GM23338 (cell line): ENCODE measurements at regions not wholly inside any gene's neighbourhood (a gene's known extent, or its start where the extent isn't known, plus 50 kb on each side); places are given as distances from the start of the nearest gene placed in this dataset.

Experiments
- ATAC-seq: fragments of 200-7000 bp; cut with Tn5 transposase; 3 replicates; pipeline ENCODE4 v1.9.1; 2020
- DNase-seq: peaks from one replicate; pipeline ENCODE4 v3.0.0-alpha.2; 2015; ENCODE audit warnings: low spot score
- H2AFZ ChIP-seq: fragments of 200-600 bp; sonication (generic); 2 replicates; pipeline ENCODE4 v1.8.0; 2016; ENCODE audit warnings: antibody characterized with exemption, mild to moderate bottlenecking, moderate library complexity
- H3F3A ChIP-seq: fragments of 200-600 bp; sonication (generic); replicated peaks from 2 replicates; pipeline ENCODE4 v1.8.0; 2017; ENCODE audit warnings: antibody characterized with exemption, mixed run types, low read depth
- H3K27ac ChIP-seq: fragments of 200-600 bp; sonication (generic); 2 replicates; pipeline ENCODE4 v1.6.1; 2016; ENCODE audit warnings: low read depth
- H3K27me3 ChIP-seq: fragments of 200-600 bp; sonication (generic); 2 replicates; pipeline ENCODE4 v1.8.0; 2016; ENCODE audit warnings: mild to moderate bottlenecking, mixed run types, moderate library complexity; ENCODE audit not compliant: insufficient read depth
- H3K36me3 ChIP-seq: fragments of 200-600 bp; sonication (generic); 2 replicates; pipeline ENCODE4 v1.8.0; 2016; ENCODE audit warnings: mild to moderate bottlenecking; ENCODE audit not compliant: insufficient read depth
- H3K4me1 ChIP-seq: fragments of 200-600 bp; sonication (generic); 2 replicates; pipeline ENCODE4 v1.8.0; 2016; ENCODE audit warnings: mild to moderate bottlenecking, moderate library complexity; ENCODE audit not compliant: insufficient read depth
- H3K4me2 ChIP-seq: fragments of 200-600 bp; sonication (generic); 2 replicates; pipeline ENCODE4 v1.7.1; 2017; ENCODE audit warnings: mixed run types
- H3K4me3 ChIP-seq: fragments of 200-600 bp; sonication (generic); 2 replicates; pipeline ENCODE4 v1.6.1; 2016; ENCODE audit warnings: mixed run types
- H3K79me2 ChIP-seq: fragments of 200-600 bp; sonication (generic); replicated peaks from 2 replicates; pipeline ENCODE4 v1.8.0; 2017; ENCODE audit warnings: mild to moderate bottlenecking; ENCODE audit not compliant: insufficient read depth
- H3K9me2 ChIP-seq: fragments of 200-600 bp; sonication (generic); 2 replicates; pipeline ENCODE4 v1.8.0; 2017; ENCODE audit not compliant: insufficient read depth
- H4K20me1 ChIP-seq: fragments of 200-600 bp; sonication (generic); replicated peaks from 2 replicates; pipeline ENCODE4 v1.8.0; 2017; ENCODE audit warnings: mild to moderate bottlenecking; ENCODE audit not compliant: insufficient read depth
- H3K27ac Mint-ChIP-seq: 2 replicates; pipeline ENCODE4 v1.8.0; 2020; ENCODE audit warnings: inconsistent platforms, mild to moderate bottlenecking, moderate library complexity, mixed read lengths
- H3K27me3 Mint-ChIP-seq: 3 replicates; pipeline ENCODE4 v1.8.0; 2022; ENCODE audit warnings: low read depth, mild to moderate bottlenecking, moderate library complexity, mixed read lengths, inconsistent platforms; ENCODE audit not compliant: insufficient read depth, poor library complexity
- H3K36me3 Mint-ChIP-seq: 3 replicates; pipeline ENCODE4 v1.8.0; 2021; ENCODE audit warnings: low read depth, mild to moderate bottlenecking, inconsistent platforms, moderate library complexity, mixed read lengths
- H3K4me1 Mint-ChIP-seq: 3 replicates; pipeline ENCODE4 v1.8.0; 2020; ENCODE audit warnings: mild to moderate bottlenecking, inconsistent platforms, mixed read lengths
- H3K4me3 Mint-ChIP-seq: 3 replicates; pipeline ENCODE4 v1.8.0; 2021; ENCODE audit warnings: moderate library complexity, mild to moderate bottlenecking, inconsistent platforms, mixed read lengths
- H3K9me3 Mint-ChIP-seq: 3 replicates; pipeline ENCODE4 v1.8.0; 2020; ENCODE audit warnings: moderate library complexity, mild to moderate bottlenecking, inconsistent platforms, mixed read lengths
- EZH2 ChIP-seq: fragments of 200-600 bp; sonication (generic); IDR thresholded peaks from one replicate; pipeline ENCODE4 v1.8.0; 2017; ENCODE audit warnings: antibody characterized with exemption, mild to moderate bottlenecking, low read depth; ENCODE audit not compliant: unreplicated experiment
- EZH2phosphoT487 ChIP-seq: fragments of 200-600 bp; sonication (generic); IDR thresholded peaks from one replicate; pipeline ENCODE4 v1.8.1; 2018; ENCODE audit warnings: antibody characterized with exemption; ENCODE audit not compliant: unreplicated experiment
- NANOG ChIP-seq: IDR thresholded peaks from 2 replicates; pipeline ENCODE4 v1.6.1; 2016; ENCODE audit warnings: antibody characterized with exemption, borderline replicate concordance
- POLR2AphosphoS5 ChIP-seq: IDR thresholded peaks from 2 replicates; pipeline ENCODE4 v1.6.1; 2016; ENCODE audit warnings: antibody characterized with exemption, low read depth
- STAT1 ChIP-seq: IDR thresholded peaks from one replicate; pipeline ENCODE4 v1.6.1; 2016; ENCODE audit warnings: antibody characterized with exemption; ENCODE audit not compliant: unreplicated experiment
- ZNF114 ChIP-seq: fragments of 250-450 bp; sonication (Bioruptor Pico); IDR thresholded peaks from 2 replicates; pipeline ENCODE4 v1.5.0; 2020; ENCODE audit warnings: mild to moderate bottlenecking, moderate library complexity
- ZNF331 ChIP-seq: fragments of 250-450 bp; sonication (Bioruptor Pico); IDR thresholded peaks from 2 replicates; pipeline ENCODE4 v1.5.0; 2020; ENCODE audit warnings: low read depth, mild to moderate bottlenecking, moderate library complexity
- TF ChIP-seq, protein P1 (sequence below): fragments of 250-450 bp; sonication (Bioruptor Pico); IDR thresholded peaks from 2 replicates; pipeline ENCODE4 v1.5.0; 2020; ENCODE audit warnings: mild to moderate bottlenecking, moderate library complexity
- TF ChIP-seq, protein P2 (sequence below), 2 experiments: fragments of 200-600 bp in 1 of 2; sonication (generic) in 1 of 2; conservative IDR thresholded peaks; 2 replicates each; pipeline versions ENCODE4 v1.5.1 to v1.6.1; 2016 to 2017; ENCODE audit warnings: antibody characterized with exemption in 2 of 2, low read depth in 2 of 2, mild to moderate bottlenecking in 2 of 2, moderate library complexity in 1 of 2

DNA sequence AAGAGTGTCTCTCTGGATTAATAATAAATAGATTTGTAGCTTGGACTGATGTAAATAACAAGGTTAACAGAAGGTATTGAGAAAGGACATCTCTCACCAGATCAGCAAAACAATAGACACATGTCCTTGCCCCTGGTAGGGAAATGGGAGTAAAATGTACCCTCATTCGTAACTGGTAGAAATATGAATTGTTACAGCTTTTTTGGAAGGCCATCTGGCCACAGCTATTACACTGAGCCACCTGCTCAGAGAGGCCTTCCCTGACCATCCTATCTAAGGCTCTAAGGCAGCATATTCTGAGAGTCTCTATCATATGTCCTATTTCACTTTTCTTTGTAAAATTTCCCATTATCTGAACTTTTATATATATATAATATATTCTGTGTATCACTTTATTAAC is 129.1 kb upstream of the MAP1B start (continued):
- TF ChIP-seq, protein P1, sequence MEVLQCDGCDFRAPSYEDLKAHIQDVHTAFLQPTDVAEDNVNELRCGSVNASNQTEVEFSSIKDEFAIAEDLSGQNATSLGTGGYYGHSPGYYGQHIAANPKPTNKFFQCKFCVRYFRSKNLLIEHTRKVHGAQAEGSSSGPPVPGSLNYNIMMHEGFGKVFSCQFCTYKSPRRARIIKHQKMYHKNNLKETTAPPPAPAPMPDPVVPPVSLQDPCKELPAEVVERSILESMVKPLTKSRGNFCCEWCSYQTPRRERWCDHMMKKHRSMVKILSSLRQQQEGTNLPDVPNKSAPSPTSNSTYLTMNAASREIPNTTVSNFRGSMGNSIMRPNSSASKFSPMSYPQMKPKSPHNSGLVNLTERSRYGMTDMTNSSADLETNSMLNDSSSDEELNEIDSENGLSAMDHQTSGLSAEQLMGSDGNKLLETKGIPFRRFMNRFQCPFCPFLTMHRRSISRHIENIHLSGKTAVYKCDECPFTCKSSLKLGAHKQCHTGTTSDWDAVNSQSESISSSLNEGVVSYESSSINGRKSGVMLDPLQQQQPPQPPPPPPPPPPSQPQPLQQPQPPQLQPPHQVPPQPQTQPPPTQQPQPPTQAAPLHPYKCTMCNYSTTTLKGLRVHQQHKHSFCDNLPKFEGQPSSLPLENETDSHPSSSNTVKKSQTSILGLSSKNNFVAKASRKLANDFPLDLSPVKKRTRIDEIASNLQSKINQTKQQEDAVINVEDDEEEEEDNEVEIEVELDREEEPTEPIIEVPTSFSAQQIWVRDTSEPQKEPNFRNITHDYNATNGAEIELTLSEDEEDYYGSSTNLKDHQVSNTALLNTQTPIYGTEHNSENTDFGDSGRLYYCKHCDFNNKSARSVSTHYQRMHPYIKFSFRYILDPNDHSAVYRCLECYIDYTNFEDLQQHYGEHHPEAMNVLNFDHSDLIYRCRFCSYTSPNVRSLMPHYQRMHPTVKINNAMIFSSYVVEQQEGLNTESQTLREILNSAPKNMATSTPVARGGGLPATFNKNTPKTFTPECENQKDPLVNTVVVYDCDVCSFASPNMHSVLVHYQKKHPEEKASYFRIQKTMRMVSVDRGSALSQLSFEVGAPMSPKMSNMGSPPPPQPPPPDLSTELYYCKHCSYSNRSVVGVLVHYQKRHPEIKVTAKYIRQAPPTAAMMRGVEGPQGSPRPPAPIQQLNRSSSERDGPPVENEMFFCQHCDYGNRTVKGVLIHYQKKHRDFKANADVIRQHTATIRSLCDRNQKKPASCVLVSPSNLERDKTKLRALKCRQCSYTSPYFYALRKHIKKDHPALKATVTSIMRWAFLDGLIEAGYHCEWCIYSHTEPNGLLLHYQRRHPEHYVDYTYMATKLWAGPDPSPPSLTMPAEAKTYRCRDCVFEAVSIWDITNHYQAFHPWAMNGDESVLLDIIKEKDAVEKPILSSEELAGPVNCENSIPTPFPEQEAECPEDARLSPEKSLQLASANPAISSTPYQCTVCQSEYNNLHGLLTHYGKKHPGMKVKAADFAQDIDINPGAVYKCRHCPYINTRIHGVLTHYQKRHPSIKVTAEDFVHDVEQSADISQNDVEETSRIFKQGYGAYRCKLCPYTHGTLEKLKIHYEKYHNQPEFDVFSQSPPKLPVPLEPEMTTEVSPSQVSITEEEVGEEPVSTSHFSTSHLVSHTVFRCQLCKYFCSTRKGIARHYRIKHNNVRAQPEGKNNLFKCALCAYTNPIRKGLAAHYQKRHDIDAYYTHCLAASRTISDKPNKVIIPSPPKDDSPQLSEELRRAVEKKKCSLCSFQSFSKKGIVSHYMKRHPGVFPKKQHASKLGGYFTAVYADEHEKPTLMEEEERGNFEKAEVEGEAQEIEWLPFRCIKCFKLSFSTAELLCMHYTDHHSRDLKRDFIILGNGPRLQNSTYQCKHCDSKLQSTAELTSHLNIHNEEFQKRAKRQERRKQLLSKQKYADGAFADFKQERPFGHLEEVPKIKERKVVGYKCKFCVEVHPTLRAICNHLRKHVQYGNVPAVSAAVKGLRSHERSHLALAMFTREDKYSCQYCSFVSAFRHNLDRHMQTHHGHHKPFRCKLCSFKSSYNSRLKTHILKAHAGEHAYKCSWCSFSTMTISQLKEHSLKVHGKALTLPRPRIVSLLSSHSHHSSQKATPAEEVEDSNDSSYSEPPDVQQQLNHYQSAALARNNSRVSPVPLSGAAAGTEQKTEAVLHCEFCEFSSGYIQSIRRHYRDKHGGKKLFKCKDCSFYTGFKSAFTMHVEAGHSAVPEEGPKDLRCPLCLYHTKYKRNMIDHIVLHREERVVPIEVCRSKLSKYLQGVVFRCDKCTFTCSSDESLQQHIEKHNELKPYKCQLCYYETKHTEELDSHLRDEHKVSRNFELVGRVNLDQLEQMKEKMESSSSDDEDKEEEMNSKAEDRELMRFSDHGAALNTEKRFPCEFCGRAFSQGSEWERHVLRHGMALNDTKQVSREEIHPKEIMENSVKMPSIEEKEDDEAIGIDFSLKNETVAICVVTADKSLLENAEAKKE (CRISPR knock-in tag): no peak
- TF ChIP-seq EZH2phosphoT487: no peak
- TF ChIP-seq ZNF331 (CRISPR knock-in tag): no peak
- TF ChIP-seq NANOG: no peak
- TF ChIP-seq STAT1: no peak
- no peak for TF ChIP-seq EZH2
- no peak for TF ChIP-seq POLR2AphosphoS5
- TF ChIP-seq ZNF114: no peak

DNA sequence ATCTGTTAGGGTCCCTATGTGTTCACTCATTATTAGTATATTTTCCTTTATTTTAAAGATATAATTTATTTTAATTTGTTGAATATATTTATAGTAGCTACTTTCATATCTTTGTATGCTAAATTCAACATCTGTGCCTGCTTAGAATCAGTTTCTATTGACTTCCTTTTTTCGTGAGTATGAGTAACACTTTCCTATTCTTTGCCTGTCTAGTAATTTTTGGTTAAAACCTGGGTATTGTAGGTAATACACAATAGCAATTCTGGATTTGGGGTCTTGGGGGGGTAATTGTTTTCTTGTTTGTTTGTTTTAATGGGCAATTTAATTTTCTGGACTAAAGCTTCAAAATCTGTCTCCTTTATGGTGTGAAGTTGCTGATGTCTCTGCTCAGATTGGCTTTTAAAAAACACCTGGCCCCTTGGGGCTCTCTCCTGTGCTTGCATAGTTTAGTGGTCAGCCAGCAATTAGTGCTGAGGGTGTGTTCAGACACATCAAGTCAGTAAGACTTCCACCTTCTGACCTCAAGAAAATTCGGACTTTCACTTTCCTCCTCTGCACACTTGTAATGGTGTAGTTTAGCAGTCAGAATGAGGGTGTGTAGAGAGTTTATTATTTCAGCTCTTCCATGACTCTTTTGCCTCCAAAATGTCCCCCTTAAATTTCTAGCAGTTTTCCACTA is 124.4 kb upstream of the MAP1B start:
- Mint-ChIP-seq H3K27ac (no peak overlapping the region), H3K27me3 (no peaks in the 10 kb centered on the region), H3K36me3 (peaks cover 3% of the 10 kb centered on the region; the same call in 1 of the 3 replicates), H3K4me1 (no peaks in the 10 kb centered on the region), H3K4me3 (no peak overlapping the region), H3K9me3 (peaks cover 21% of the 10 kb centered on the region; the same call in 2 of the 3 replicates)
- ATAC-seq (no peak), DNase-seq (no peak)
- TF ChIP-seq, protein P2, sequence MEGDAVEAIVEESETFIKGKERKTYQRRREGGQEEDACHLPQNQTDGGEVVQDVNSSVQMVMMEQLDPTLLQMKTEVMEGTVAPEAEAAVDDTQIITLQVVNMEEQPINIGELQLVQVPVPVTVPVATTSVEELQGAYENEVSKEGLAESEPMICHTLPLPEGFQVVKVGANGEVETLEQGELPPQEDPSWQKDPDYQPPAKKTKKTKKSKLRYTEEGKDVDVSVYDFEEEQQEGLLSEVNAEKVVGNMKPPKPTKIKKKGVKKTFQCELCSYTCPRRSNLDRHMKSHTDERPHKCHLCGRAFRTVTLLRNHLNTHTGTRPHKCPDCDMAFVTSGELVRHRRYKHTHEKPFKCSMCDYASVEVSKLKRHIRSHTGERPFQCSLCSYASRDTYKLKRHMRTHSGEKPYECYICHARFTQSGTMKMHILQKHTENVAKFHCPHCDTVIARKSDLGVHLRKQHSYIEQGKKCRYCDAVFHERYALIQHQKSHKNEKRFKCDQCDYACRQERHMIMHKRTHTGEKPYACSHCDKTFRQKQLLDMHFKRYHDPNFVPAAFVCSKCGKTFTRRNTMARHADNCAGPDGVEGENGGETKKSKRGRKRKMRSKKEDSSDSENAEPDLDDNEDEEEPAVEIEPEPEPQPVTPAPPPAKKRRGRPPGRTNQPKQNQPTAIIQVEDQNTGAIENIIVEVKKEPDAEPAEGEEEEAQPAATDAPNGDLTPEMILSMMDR (conservative IDR thresholded peaks at IDR 0.05; ENCODE audit: low read depth in 2 of 2): no peak
- TF ChIP-seq ZNF331 (CRISPR knock-in tag) (no peak), EZH2 (no peak), EZH2phosphoT487 (no peak), NANOG (no peak)
- H3K27ac ChIP-seq: no peak overlapping the region
- H2AFZ ChIP-seq: no peak overlapping the region
- H3K79me2 ChIP-seq: no peaks in the 10 kb centered on the region
- H3K36me3 ChIP-seq: no peaks in the 10 kb centered on the region
- no peaks in the 10 kb centered on the region for H3F3A ChIP-seq
- no peaks in the 10 kb centered on the region for H3K27me3 ChIP-seq
- H3K4me2 ChIP-seq: no peak overlapping the region
- no peaks in the 10 kb centered on the region for H4K20me1 ChIP-seq
- H3K4me1 ChIP-seq: no peaks in the 10 kb centered on the region
- no peaks in the 10 kb centered on the region for H3K9me2 ChIP-seq
- no peak overlapping the region for H3K4me3 ChIP-seq
